Stomach (tissue), 8 donors: ENCODE measurements at regions not wholly inside any gene's neighbourhood (a gene's known extent, or its start where the extent isn't known, plus 50 kb on each side); places are given as distances from the start of the nearest gene placed in this dataset.
"Not testable (repeated sequence)": the region's sequence is repeated elsewhere in the genome, so short reads cannot be mapped to it uniquely, and the experiment has no call there.

Experiments
- DNase-seq, 2 donors: peaks; one replicate each; pipeline versions ENCODE4 v3.0.0 to v3.0.0-alpha.2; 2013 to 2019
- H3K27ac ChIP-seq, 5 donors: fragments of 200-600 bp in 4 of 5; sonication (generic) in 4 of 5; one replicate each; pipeline ENCODE4 v1.5.1; 2013 to 2019; ENCODE audit warnings: mild to moderate bottlenecking in 1 of 5, moderate library complexity in 1 of 5
- H3K27me3 ChIP-seq, 3 donors: fragments of 200-600 bp; sonication (generic); one replicate each; pipeline ENCODE4 v1.5.1; 2017 to 2019; ENCODE audit warnings: mixed run types in 1 of 3
- H3K36me3 ChIP-seq, 4 donors: fragments of 200-600 bp; sonication (generic); 1 replicate in 3 of 4; 2 replicates in 1 of 4; pipeline ENCODE4 v1.5.1; 2016 to 2019
- H3K4me1 ChIP-seq, 4 donors: fragments of 200-600 bp; sonication (generic); one replicate each; pipeline ENCODE4 v1.5.1; 2016 to 2019
- H3K4me3 ChIP-seq, 4 donors: fragments of 200-600 bp; sonication (generic) in 3 of 4; one replicate each; pipeline ENCODE4 v1.5.1; 2016 to 2019; ENCODE audit warnings: mild to moderate bottlenecking in 1 of 4
- H3K9me3 ChIP-seq, 4 donors: fragments of 200-600 bp; sonication (generic); one replicate each; pipeline ENCODE4 v1.5.1; 2016 to 2019
- CTCF ChIP-seq, 7 experiments: fragments of 450-650 bp in 4 of 7; fragments of 200-600 bp in 3 of 7; sonication (generic) in 3 of 7; IDR thresholded peaks; one replicate each; pipeline ENCODE4 v1.5.1; 2016 to 2019; ENCODE audit warnings: antibody characterized with exemption in 7 of 7, control low read depth in 2 of 7, mild to moderate bottlenecking in 1 of 7
- EP300 ChIP-seq: sonication (generic); formaldehyde crosslinking; IDR thresholded peaks from one replicate; pipeline ENCODE4 v1.6.1; 2017; ENCODE audit warnings: antibody characterized with exemption
- POLR2A ChIP-seq, 4 donors: fragments of 450-650 bp; IDR thresholded peaks; one replicate each; pipeline ENCODE4 v1.6.1; 2016; ENCODE audit warnings: antibody characterized with exemption in 4 of 4, control low read depth in 2 of 4, mild to moderate bottlenecking in 1 of 4, moderate library complexity in 1 of 4
- POLR2AphosphoS5 ChIP-seq, 3 donors: sonication (generic); formaldehyde crosslinking; IDR thresholded peaks; one replicate each; pipeline ENCODE4 v1.6.1; 2016; ENCODE audit warnings: antibody characterized with exemption in 3 of 3
- WGBS, 5 donors: extraction: QIAGEN DNeasy Blood & Tissue Kit in 3 of 5; methylation state at CpG; one replicate each; pipeline versions ENCODE4 v1.1.5 to v1.1.7; 2013 to 2018; 5-methylcytosine and 5-hydroxymethylcytosine counted together
- intact Hi-C: fragments of 100-400 bp; cut with DNase I; formaldehyde crosslinking; loops from one replicate; pipeline ENCODE4 v1.15.1; 2023; ENCODE audit warnings: low total_unique reads
- donor health status: healthy with polysubstance abuse.
- donor health status: Bipolar disorder and iron deficiency.
- donor health status: healthy.

GRCh38 chr2:167814881-167815718 is 432.3 kb downstream of the STK39 start:
- 46 to 54% (median 48%) methylated on average over 10 of the region's 10 CpGs for WGBS, 5 donors

GRCh38 chr2:167814482-167814880 is 432.9 kb downstream of the STK39 start:
- H3K4me1 ChIP-seq, H3K9me3 ChIP-seq, H3K27ac ChIP-seq, H3K36me3 ChIP-seq, H3K27me3 ChIP-seq, H3K4me3 ChIP-seq, intact Hi-C loops, DNase-seq: not testable (repeated sequence)
- 91 to 97% (median 94%) methylated on average over 13 of the region's 13 CpGs for WGBS, 5 donors

More at GRCh38 chr2:167814881-167815718, 432.3 kb downstream of the STK39 start:
- intact Hi-C loops, result no loop called here
- H3K27ac ChIP-seq, result no peak overlapping the region
- peak in 1 of 2 donors; percentile 20 for DNase-seq
- no peak overlapping the region for H3K4me3 ChIP-seq
- TF ChIP-seq EP300 (no peak), POLR2A (IDR thresholded peaks at IDR 0.05) (no peak), POLR2AphosphoS5 (IDR thresholded peaks at IDR 0.05) (peak in 1 of 3 donors; percentile 5), CTCF (IDR thresholded peaks at IDR 0.05) (no peak)
- no peaks in the 10 kb centered on the region for H3K9me3 ChIP-seq
- peaks cover 0 to 7% (median 5%) of the 10 kb centered on the region in 4 donors for H3K4me1 ChIP-seq
- no peaks in the 10 kb centered on the region for H3K27me3 ChIP-seq
- H3K36me3 ChIP-seq, result no peaks in the 10 kb centered on the region

- 78 to 94% (median 90%) methylated on average over 8 to 9 of the region's 9 CpGs for WGBS, 5 donors
- H3K9me3 ChIP-seq, H3K27me3 ChIP-seq, H3K27ac ChIP-seq, DNase-seq, intact Hi-C loops, H3K4me3 ChIP-seq, H3K36me3 ChIP-seq, H3K4me1 ChIP-seq: not testable (repeated sequence)
These were observed 437.6 kb downstream of the STK39 start for GRCh38 chr2:167809799-167810198.

GRCh38 chr2:167803449-167803988 is 443.9 kb downstream of the STK39 start:
- Histone ChIP-seq H3K4me1 (no peaks in the 10 kb centered on the region), H3K36me3 (no peaks in the 10 kb centered on the region), H3K9me3 (no peaks in the 10 kb centered on the region), H3K4me3 (no peak overlapping the region), H3K27ac (no peak overlapping the region), H3K27me3 (no peaks in the 10 kb centered on the region)
- 79 to 88% (median 87%) methylated on average over 8 of the region's 8 CpGs for WGBS, 5 donors
- intact Hi-C loops, result no loop called here
- no peak for TF ChIP-seq CTCF (IDR thresholded peaks at IDR 0.05)
- no peak for TF ChIP-seq POLR2AphosphoS5 (IDR thresholded peaks at IDR 0.05)
- no peak for TF ChIP-seq EP300
- TF ChIP-seq POLR2A (IDR thresholded peaks at IDR 0.05), result no peak
- DNase-seq, result no peak

GRCh38 chr2:167794554-167795255 is 452.7 kb downstream of the STK39 start:
- TF ChIP-seq POLR2AphosphoS5 (IDR thresholded peaks at IDR 0.05) (no peak), EP300 (no peak), CTCF (IDR thresholded peaks at IDR 0.05) (no peak), POLR2A (IDR thresholded peaks at IDR 0.05) (no peak)
- Histone ChIP-seq H3K27ac (no peak overlapping the region), H3K27me3 (no peaks in the 10 kb centered on the region), H3K36me3 (no peaks in the 10 kb centered on the region), H3K9me3 (no peaks in the 10 kb centered on the region), H3K4me1 (peaks cover 0 to 7% (median 0%) of the 10 kb centered on the region in 4 donors), H3K4me3 (no peak overlapping the region)
- DNase-seq, result no peak
- 24 to 48% (median 36%) methylated on average over 3 of the region's 3 CpGs for WGBS, 5 donors
- intact Hi-C loops, result no loop called here
